ENCODE measurements at regions not wholly inside any gene's neighbourhood (a gene's known extent, or its start where the extent isn't known, plus 50 kb on each side); places are given as distances from the start of the nearest gene placed in this dataset.

DNA sequence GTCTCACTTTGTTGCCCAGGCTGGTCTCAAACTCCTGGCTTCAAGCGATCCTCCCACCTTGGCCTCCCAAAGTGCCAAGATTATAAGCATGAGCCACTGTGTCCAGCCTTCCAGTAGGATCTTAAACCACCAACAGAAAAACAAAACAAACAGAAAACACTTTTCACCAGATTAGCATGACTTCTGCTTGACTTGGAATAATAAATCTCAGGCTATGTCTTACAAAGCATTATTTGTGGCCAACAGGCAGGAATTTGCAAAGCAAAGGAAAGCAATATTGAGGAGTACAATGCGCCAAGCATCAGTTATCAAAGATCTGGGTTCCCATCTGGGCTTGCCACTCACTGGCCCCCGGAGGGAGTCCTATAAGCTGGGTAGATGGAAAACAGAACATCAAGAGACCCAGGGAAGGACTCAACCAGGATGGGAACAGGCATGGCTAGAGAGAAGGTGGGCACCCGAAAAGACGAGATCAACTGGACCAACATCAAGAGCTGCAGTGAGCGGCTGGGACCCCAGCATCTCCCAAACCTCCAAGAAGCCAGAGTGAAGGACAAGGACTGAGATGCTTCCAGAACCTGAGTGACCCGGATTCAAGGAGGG, 101.2 kb downstream of the TMEM30B start:
- no peak overlapping the region for H3K4me3 ChIP-seq (ENCODE audit: low read depth in 1 of 3, low read length in 3 of 3)
- WGBS = 95% methylated on average over 7 of the region's 7 CpGs
- TF ChIP-seq FOXA1 (IDR thresholded peaks at IDR 0.05) = no peak
- no peak for TF ChIP-seq EGR1 (IDR thresholded peaks at IDR 0.05; ENCODE audit: low read depth in 2 of 2)
- TF ChIP-seq, protein P1, sequence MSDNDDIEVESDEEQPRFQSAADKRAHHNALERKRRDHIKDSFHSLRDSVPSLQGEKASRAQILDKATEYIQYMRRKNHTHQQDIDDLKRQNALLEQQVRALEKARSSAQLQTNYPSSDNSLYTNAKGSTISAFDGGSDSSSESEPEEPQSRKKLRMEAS (IDR thresholded peaks at IDR 0.05) = no peak
- TF ChIP-seq RAD21 (IDR thresholded peaks at IDR 0.05) = no peak
- no peak overlapping the region for H3K9ac ChIP-seq (ENCODE audit: low read depth in 1 of 2, low read length in 2 of 2)
- no peaks in the 10 kb centered on the region for H3K36me3 ChIP-seq (ENCODE audit: control insufficient read depth in 4 of 4, insufficient read depth in 3 of 4, low read depth in 1 of 4, low read length in 3 of 4)
- H3K27ac ChIP-seq (ENCODE audit: low read depth in 1 of 2, low read length in 2 of 2) = no peak overlapping the region
- no peaks in the 10 kb centered on the region for H3K27me3 ChIP-seq (ENCODE audit: control insufficient read depth in 4 of 4, insufficient read depth in 4 of 4, low read length in 3 of 4)
- H3K9me3 ChIP-seq (ENCODE audit: control insufficient read depth in 4 of 4, low read length in 3 of 4) = no peaks in the 10 kb centered on the region
- H3K4me1 ChIP-seq (ENCODE audit: control insufficient read depth in 4 of 4, insufficient read depth in 4 of 4, low read length in 3 of 4) = no peaks in the 10 kb centered on the region
- no peak for DNase-seq (ENCODE audit: low spot score)

DNA sequence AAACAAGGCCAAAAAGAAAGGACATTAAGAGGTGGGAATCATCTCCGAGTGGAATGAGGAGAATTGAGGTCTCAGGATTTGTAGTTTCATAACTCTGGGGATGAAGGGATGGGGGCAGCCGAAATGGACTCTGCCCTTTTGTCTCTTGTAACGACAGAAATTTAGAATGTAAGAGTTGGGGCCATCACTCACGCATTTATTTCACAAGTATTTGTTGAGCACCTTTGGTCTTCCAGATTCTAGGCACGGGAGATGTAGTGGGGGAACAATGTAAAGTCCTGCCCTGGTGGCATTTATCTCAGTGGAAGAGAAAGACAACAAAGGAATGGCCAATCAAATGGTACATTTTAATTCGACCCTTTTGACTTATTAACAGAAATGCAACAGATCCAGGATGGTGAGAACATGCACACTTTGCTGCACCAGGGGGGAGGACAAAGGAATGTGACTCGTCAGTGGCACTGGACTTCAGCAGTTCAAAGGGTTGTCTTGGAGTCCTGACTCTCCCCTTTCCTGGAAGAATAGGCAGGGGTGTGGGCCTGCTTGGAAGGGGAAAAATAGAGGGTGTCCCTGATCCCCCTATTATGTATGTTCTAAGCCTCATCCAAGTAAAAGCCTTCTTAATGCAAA, 102.0 kb downstream of the TMEM30B start:
- Histone ChIP-seq H3K4me1 (ENCODE audit: control insufficient read depth in 4 of 4, insufficient read depth in 4 of 4, low read length in 3 of 4) (no peaks in the 10 kb centered on the region), H3K36me3 (ENCODE audit: control insufficient read depth in 4 of 4, insufficient read depth in 3 of 4, low read depth in 1 of 4, low read length in 3 of 4) (no peaks in the 10 kb centered on the region), H3K4me3 (ENCODE audit: low read depth in 1 of 3, low read length in 3 of 3) (no peak overlapping the region), H3K27ac (ENCODE audit: low read depth in 1 of 2, low read length in 2 of 2) (no peak overlapping the region), H3K27me3 (ENCODE audit: control insufficient read depth in 4 of 4, insufficient read depth in 4 of 4, low read length in 3 of 4) (no peaks in the 10 kb centered on the region), H3K9ac (ENCODE audit: low read depth in 1 of 2, low read length in 2 of 2) (no peak overlapping the region), H3K9me3 (ENCODE audit: control insufficient read depth in 4 of 4, low read length in 3 of 4) (no peaks in the 10 kb centered on the region)
- WGBS = 71% methylated on average over 7 of the region's 7 CpGs
- TF ChIP-seq, protein P1 (IDR thresholded peaks at IDR 0.05) = no peak
- TF ChIP-seq, protein P2, sequence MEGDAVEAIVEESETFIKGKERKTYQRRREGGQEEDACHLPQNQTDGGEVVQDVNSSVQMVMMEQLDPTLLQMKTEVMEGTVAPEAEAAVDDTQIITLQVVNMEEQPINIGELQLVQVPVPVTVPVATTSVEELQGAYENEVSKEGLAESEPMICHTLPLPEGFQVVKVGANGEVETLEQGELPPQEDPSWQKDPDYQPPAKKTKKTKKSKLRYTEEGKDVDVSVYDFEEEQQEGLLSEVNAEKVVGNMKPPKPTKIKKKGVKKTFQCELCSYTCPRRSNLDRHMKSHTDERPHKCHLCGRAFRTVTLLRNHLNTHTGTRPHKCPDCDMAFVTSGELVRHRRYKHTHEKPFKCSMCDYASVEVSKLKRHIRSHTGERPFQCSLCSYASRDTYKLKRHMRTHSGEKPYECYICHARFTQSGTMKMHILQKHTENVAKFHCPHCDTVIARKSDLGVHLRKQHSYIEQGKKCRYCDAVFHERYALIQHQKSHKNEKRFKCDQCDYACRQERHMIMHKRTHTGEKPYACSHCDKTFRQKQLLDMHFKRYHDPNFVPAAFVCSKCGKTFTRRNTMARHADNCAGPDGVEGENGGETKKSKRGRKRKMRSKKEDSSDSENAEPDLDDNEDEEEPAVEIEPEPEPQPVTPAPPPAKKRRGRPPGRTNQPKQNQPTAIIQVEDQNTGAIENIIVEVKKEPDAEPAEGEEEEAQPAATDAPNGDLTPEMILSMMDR (IDR thresholded peaks at IDR 0.05; ENCODE audit: low read depth, low read length, missing input control) = no peak
- TF ChIP-seq HNF4A (conservative IDR thresholded peaks at IDR 0.05) (no peak), FOXA1 (IDR thresholded peaks at IDR 0.05) (no peak), RAD21 (IDR thresholded peaks at IDR 0.05) (no peak), YY1 (IDR thresholded peaks at IDR 0.05) (no peak), RXRA (IDR thresholded peaks at IDR 0.05) (no peak), JUND (IDR thresholded peaks at IDR 0.05) (no peak)
- TF ChIP-seq, protein P3, sequence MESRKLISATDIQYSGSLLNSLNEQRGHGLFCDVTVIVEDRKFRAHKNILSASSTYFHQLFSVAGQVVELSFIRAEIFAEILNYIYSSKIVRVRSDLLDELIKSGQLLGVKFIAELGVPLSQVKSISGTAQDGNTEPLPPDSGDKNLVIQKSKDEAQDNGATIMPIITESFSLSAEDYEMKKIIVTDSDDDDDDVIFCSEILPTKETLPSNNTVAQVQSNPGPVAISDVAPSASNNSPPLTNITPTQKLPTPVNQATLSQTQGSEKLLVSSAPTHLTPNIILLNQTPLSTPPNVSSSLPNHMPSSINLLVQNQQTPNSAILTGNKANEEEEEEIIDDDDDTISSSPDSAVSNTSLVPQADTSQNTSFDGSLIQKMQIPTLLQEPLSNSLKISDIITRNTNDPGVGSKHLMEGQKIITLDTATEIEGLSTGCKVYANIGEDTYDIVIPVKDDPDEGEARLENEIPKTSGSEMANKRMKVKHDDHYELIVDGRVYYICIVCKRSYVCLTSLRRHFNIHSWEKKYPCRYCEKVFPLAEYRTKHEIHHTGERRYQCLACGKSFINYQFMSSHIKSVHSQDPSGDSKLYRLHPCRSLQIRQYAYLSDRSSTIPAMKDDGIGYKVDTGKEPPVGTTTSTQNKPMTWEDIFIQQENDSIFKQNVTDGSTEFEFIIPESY (IDR thresholded peaks at IDR 0.05) = no peak
- DNase-seq (ENCODE audit: low spot score) = no peak

DNA sequence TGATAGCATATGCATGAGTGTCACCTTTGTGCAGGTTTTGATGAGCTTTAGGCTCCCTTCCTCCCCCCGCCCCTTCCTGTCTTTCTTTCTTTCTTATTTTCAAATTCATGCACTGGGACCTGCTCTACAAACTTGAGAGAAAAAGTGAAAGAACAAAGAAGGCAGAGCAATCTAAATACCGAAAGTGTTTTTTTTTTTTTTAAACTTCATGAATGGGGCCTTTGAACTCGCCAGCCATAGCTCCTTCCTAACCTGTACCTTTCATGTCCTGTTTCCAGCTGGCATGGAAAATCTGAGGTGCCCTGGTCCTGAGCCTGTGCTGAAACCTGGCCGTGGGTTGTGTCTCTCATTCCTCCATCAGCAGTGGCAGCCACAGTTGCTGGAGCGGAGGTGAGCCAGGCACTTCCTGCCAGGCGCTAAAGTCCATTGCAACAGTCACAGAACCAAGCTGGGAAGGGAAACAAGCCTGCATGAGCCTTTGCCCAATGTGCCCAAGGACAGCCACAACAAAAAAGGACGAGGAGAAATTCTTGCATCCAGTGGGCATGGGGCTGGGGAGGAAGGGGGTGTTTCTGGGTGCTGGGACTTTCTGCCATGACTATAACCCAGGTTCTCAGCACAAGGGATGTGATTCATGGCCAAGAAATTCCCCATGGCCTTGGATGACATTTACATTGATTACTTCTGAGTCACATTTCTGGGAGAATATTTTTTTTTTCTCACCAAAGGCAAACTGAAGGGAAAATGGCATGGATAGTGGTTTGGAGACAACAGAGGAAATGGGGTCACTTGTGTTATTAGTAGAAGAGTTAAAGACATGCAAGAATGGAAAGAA, 102.7 kb downstream of the TMEM30B start:
- Histone ChIP-seq H3K4me1 (ENCODE audit: control insufficient read depth in 4 of 4, insufficient read depth in 4 of 4, low read length in 3 of 4) (no peaks in the 10 kb centered on the region), H3K27me3 (ENCODE audit: control insufficient read depth in 4 of 4, insufficient read depth in 4 of 4, low read length in 3 of 4) (no peaks in the 10 kb centered on the region), H3K27ac (ENCODE audit: low read depth in 1 of 2, low read length in 2 of 2) (no peak overlapping the region), H3K4me3 (ENCODE audit: low read depth in 1 of 3, low read length in 3 of 3) (no peak overlapping the region), H3K9ac (ENCODE audit: low read depth in 1 of 2, low read length in 2 of 2) (no peak overlapping the region), H3K9me3 (ENCODE audit: control insufficient read depth in 4 of 4, low read length in 3 of 4) (no peaks in the 10 kb centered on the region), H3K36me3 (ENCODE audit: control insufficient read depth in 4 of 4, insufficient read depth in 3 of 4, low read depth in 1 of 4, low read length in 3 of 4) (no peaks in the 10 kb centered on the region)
- DNase-seq (ENCODE audit: low spot score) = no peak
- WGBS = 86% methylated on average over 7 of the region's 7 CpGs
- TF ChIP-seq FOXA1 (IDR thresholded peaks at IDR 0.05) = no peak
- no peak for TF ChIP-seq HNF4A (conservative IDR thresholded peaks at IDR 0.05)
- no peak for TF ChIP-seq HNF4G (IDR thresholded peaks at IDR 0.05)
- TF ChIP-seq FOXA2 (IDR thresholded peaks at IDR 0.05) = no peak
- no peak for TF ChIP-seq TAF1 (conservative IDR thresholded peaks at IDR 0.05)
- no peak for TF ChIP-seq RXRA (IDR thresholded peaks at IDR 0.05)
- TF ChIP-seq, protein P4, sequence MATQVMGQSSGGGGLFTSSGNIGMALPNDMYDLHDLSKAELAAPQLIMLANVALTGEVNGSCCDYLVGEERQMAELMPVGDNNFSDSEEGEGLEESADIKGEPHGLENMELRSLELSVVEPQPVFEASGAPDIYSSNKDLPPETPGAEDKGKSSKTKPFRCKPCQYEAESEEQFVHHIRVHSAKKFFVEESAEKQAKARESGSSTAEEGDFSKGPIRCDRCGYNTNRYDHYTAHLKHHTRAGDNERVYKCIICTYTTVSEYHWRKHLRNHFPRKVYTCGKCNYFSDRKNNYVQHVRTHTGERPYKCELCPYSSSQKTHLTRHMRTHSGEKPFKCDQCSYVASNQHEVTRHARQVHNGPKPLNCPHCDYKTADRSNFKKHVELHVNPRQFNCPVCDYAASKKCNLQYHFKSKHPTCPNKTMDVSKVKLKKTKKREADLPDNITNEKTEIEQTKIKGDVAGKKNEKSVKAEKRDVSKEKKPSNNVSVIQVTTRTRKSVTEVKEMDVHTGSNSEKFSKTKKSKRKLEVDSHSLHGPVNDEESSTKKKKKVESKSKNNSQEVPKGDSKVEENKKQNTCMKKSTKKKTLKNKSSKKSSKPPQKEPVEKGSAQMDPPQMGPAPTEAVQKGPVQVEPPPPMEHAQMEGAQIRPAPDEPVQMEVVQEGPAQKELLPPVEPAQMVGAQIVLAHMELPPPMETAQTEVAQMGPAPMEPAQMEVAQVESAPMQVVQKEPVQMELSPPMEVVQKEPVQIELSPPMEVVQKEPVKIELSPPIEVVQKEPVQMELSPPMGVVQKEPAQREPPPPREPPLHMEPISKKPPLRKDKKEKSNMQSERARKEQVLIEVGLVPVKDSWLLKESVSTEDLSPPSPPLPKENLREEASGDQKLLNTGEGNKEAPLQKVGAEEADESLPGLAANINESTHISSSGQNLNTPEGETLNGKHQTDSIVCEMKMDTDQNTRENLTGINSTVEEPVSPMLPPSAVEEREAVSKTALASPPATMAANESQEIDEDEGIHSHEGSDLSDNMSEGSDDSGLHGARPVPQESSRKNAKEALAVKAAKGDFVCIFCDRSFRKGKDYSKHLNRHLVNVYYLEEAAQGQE (IDR thresholded peaks at IDR 0.05) = no peak
- no peak for TF ChIP-seq RAD21 (IDR thresholded peaks at IDR 0.05)
- no peak for TF ChIP-seq NR2F2 (IDR thresholded peaks at IDR 0.05)
- TF ChIP-seq, protein P1 (IDR thresholded peaks at IDR 0.05) = no peak
- TF ChIP-seq GABPA (IDR thresholded peaks at IDR 0.05 in 1 of 2, conservative IDR thresholded peaks at IDR 0.05 in 1 of 2) = no peak
- no peak for TF ChIP-seq EGR1 (IDR thresholded peaks at IDR 0.05; ENCODE audit: low read depth in 2 of 2)
- no peak for TF ChIP-seq JUND (IDR thresholded peaks at IDR 0.05)
- no peak for TF ChIP-seq SP1 (IDR thresholded peaks at IDR 0.05)

Data from liver (tissue), 8 donors.